ENCODE measurements at regions not wholly inside any gene's neighbourhood (a gene's known extent, or its start where the extent isn't known, plus 50 kb on each side); places are given as distances from the start of the nearest gene placed in this dataset.

DNA sequence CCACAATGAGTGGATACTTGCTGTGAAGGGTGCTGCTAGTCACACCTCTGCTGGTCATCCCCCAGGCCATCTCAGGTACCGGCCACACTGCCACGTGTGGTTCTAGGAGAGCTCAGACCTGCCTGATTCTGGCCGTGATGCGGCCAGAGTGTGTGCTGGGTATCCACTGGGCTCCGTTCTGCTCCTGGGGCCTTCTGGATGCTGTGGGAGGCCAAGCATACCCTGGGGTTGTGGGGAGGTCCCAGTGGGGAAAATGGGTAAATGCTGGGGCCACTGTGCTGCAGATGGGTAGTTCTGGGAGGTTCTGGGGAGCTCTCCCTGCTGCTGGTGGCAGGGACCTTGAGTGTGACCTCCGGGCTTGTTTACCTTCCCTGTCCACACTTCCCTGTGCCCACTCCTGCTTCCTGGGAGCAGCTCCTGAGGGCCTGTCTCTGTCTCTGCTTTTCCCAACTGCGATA is 318.4 kb downstream of the GLRX3 start:
- Histone ChIP-seq H3K4me3 (ENCODE audit: low read depth, low read length, poor library complexity, severe bottlenecking) (no peak overlapping the region), H3K9me2 (ENCODE audit: low read depth, low read length) (no peaks in the 10 kb centered on the region), H3K4me1 (ENCODE audit: insufficient read depth, low read length, severe bottlenecking) (no peaks in the 10 kb centered on the region), H3K9me3 (ENCODE audit: low read length) (no peaks in the 10 kb centered on the region), H3F3A (ENCODE audit: insufficient read depth, low read length) (no peaks in the 10 kb centered on the region), H3K36me3 (ENCODE audit: insufficient read depth, low read length) (no peaks in the 10 kb centered on the region), H3K79me2 (ENCODE audit: insufficient read depth, low read length) (no peaks in the 10 kb centered on the region), H2AFZ (ENCODE audit: low read length) (no peak overlapping the region), H3K27me3 (ENCODE audit: insufficient read depth, low read length) (no peaks in the 10 kb centered on the region), H3K9ac (ENCODE audit: low read length) (no peak overlapping the region), H4K20me1 (ENCODE audit: insufficient read depth, low read length) (no peaks in the 10 kb centered on the region), H3K27ac (ENCODE audit: low read depth, low read length, poor library complexity, severe bottlenecking) (no peak overlapping the region), H3K4me2 (ENCODE audit: low read length) (no peak overlapping the region)
- TF ChIP-seq, protein P1, sequence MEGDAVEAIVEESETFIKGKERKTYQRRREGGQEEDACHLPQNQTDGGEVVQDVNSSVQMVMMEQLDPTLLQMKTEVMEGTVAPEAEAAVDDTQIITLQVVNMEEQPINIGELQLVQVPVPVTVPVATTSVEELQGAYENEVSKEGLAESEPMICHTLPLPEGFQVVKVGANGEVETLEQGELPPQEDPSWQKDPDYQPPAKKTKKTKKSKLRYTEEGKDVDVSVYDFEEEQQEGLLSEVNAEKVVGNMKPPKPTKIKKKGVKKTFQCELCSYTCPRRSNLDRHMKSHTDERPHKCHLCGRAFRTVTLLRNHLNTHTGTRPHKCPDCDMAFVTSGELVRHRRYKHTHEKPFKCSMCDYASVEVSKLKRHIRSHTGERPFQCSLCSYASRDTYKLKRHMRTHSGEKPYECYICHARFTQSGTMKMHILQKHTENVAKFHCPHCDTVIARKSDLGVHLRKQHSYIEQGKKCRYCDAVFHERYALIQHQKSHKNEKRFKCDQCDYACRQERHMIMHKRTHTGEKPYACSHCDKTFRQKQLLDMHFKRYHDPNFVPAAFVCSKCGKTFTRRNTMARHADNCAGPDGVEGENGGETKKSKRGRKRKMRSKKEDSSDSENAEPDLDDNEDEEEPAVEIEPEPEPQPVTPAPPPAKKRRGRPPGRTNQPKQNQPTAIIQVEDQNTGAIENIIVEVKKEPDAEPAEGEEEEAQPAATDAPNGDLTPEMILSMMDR (IDR thresholded peaks at IDR 0.05; ENCODE audit: low read length), result no peak
- no peak for TF ChIP-seq EZH2 (IDR thresholded peaks at IDR 0.05; ENCODE audit: borderline replicate concordance, low read length)

DNA sequence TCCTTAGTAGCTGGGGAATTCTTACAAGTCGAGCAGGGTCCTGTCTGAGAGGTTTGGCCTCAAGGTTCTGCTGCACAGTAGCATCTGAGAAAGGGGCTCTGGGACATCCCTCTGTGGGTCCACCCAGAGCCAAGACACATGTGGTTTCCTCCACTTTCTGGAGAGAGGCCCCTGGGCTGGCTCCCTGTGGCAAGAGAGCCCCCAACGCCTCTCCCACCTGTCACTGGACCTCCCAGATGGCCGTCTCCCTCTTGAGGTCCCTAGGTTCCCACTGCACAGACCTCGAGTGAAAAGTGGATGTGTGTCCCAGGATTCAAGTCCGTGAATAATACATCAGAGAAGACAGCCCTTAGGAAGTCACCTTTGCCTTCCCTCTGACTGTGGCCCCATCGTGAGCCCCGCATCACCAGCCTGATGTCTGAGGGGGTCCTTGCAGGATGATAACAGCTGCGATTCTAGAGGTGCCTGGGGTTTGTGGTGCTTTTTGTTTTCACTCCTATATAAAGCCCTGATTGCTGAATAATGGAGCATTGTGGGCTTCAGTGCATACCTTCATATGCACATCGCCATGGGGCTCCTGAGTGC is 319.0 kb downstream of the GLRX3 start:
- no peaks in the 10 kb centered on the region for H3K4me1 ChIP-seq (ENCODE audit: insufficient read depth, low read length, severe bottlenecking)
- H2AFZ ChIP-seq (ENCODE audit: low read length), result no peak overlapping the region
- no peaks in the 10 kb centered on the region for H4K20me1 ChIP-seq (ENCODE audit: insufficient read depth, low read length)
- no peaks in the 10 kb centered on the region for H3K27me3 ChIP-seq (ENCODE audit: insufficient read depth, low read length)
- H3K27ac ChIP-seq (ENCODE audit: low read depth, low read length, poor library complexity, severe bottlenecking), result no peak overlapping the region
- no peaks in the 10 kb centered on the region for H3F3A ChIP-seq (ENCODE audit: insufficient read depth, low read length)
- H3K4me2 ChIP-seq (ENCODE audit: low read length), result no peak overlapping the region
- no peaks in the 10 kb centered on the region for H3K9me2 ChIP-seq (ENCODE audit: low read depth, low read length)
- H3K4me3 ChIP-seq (ENCODE audit: low read depth, low read length, poor library complexity, severe bottlenecking), result no peak overlapping the region
- H3K36me3 ChIP-seq (ENCODE audit: insufficient read depth, low read length), result no peaks in the 10 kb centered on the region
- no peaks in the 10 kb centered on the region for H3K79me2 ChIP-seq (ENCODE audit: insufficient read depth, low read length)
- H3K9ac ChIP-seq (ENCODE audit: low read length), result no peak overlapping the region
- TF ChIP-seq, protein P1 (IDR thresholded peaks at IDR 0.05; ENCODE audit: low read length), result no peak
- TF ChIP-seq EZH2 (IDR thresholded peaks at IDR 0.05; ENCODE audit: borderline replicate concordance, low read length), result no peak
- no peaks in the 10 kb centered on the region for H3K9me3 ChIP-seq (ENCODE audit: low read length)

DNA sequence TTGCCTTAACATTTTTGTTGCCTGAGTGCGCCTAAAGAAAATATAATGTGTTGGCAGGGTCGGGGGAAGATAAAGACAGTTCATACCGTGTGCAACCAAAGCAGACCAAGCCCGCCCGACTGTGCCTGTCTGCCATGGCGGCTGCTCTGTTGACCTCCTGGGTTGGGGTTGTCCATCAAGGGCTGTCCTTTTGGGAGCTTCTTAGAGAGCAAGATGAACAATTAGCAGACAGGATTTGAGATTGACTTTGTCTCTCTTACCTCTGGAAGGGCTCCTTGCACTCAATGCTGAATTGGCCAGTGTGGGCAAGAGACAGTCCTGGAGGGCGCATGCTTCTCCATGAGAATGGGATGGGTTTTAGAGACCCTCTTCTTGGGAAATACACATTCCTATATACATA is 319.6 kb downstream of the GLRX3 start:
- H3K9me3 ChIP-seq (ENCODE audit: low read length), result no peaks in the 10 kb centered on the region
- no peak overlapping the region for H3K27ac ChIP-seq (ENCODE audit: low read depth, low read length, poor library complexity, severe bottlenecking)
- no peaks in the 10 kb centered on the region for H3K4me1 ChIP-seq (ENCODE audit: insufficient read depth, low read length, severe bottlenecking)
- H3K9ac ChIP-seq (ENCODE audit: low read length), result no peak overlapping the region
- TF ChIP-seq, protein P1 (IDR thresholded peaks at IDR 0.05; ENCODE audit: low read length), result no peak
- no peak for TF ChIP-seq EZH2 (IDR thresholded peaks at IDR 0.05; ENCODE audit: borderline replicate concordance, low read length)
- H3K36me3 ChIP-seq (ENCODE audit: insufficient read depth, low read length), result no peaks in the 10 kb centered on the region
- no peaks in the 10 kb centered on the region for H3K9me2 ChIP-seq (ENCODE audit: low read depth, low read length)
- no peaks in the 10 kb centered on the region for H4K20me1 ChIP-seq (ENCODE audit: insufficient read depth, low read length)
- no peaks in the 10 kb centered on the region for H3K79me2 ChIP-seq (ENCODE audit: insufficient read depth, low read length)
- no peaks in the 10 kb centered on the region for H3K27me3 ChIP-seq (ENCODE audit: insufficient read depth, low read length)
- no peak overlapping the region for H3K4me3 ChIP-seq (ENCODE audit: low read depth, low read length, poor library complexity, severe bottlenecking)
- H2AFZ ChIP-seq (ENCODE audit: low read length), result no peak overlapping the region
- H3K4me2 ChIP-seq (ENCODE audit: low read length), result no peak overlapping the region
- no peaks in the 10 kb centered on the region for H3F3A ChIP-seq (ENCODE audit: insufficient read depth, low read length)
